Brain pericyte (primary cell): ENCODE measurements at regions not wholly inside any gene's neighbourhood (a gene's known extent, or its start where the extent isn't known, plus 50 kb on each side); places are given as distances from the start of the nearest gene placed in this dataset.

Experiments
- DNase-seq: peaks from one replicate; pipeline ENCODE4 v3.0.0-alpha.2; 2012; ENCODE audit warnings: low read depth, low spot score

DNA sequence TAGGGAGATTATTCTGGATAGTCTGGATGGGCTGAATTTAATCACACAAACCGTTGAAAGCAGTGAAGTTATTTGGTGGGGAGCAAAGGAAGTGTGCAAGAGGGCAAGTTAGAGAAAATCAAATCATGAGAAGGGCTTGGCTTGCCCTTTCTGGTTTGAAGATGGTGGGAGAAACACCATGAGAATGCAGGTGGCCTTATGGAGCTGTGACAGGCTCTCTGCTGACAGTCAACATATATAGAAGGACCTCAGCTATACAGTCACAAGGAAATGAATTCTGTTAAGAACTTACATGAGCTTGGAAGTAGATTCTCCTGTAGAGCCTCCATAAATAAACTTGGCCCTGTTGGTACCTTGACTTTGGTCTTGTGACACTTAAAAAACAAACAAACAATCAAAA, 72.3 kb downstream of the GMNC start:
- no peak for DNase-seq

DNA sequence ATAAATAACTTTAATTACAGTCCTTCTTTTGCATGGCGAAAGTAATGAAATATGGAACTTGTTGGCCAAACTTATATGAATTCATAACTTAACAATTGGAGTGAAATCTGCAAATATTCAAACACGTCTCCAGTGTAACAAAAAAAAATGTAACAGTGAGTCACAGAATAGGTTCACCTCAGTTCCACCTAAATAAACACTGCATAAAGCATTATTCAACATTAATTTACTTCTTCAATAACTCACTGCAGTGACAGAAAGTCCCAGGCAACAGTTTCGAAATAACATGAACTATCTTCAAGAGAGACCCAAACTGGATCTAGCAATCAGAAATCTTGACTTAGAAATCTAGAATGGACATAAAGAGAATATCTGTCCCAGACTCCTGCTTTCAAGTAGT, 75.6 kb downstream of the GMNC start:
- no peak for DNase-seq

- no peak for DNase-seq
Observed at GRCh38 chr3:190785047-190785446, 77.4 kb downstream of the GMNC start.

DNA sequence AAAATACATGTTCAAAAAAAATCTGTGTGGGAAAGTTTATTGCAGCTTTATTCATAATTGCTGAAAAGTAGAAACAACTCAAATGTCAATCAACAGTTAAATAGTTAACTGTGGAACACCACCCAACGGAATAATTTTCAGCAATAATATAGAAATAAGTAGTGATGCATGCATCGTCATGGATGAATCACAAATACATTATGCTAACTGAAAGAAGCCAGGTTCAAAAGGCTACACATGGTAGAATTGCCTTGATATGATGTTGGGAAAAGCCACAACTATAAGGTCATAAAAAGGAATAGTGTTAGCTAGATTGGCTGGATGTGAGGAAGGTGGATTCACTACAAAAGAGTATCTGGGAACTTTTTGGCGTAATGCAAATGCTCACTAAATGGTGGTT, 82.0 kb downstream of the GMNC start:
- no peak for DNase-seq

- DNase-seq: no peak
Observed at GRCh38 chr3:190774633-190775032, 87.9 kb downstream of the GMNC start.

- no peak for DNase-seq
Observed at GRCh38 chr3:190773948-190774347, 88.5 kb downstream of the GMNC start.

DNA sequence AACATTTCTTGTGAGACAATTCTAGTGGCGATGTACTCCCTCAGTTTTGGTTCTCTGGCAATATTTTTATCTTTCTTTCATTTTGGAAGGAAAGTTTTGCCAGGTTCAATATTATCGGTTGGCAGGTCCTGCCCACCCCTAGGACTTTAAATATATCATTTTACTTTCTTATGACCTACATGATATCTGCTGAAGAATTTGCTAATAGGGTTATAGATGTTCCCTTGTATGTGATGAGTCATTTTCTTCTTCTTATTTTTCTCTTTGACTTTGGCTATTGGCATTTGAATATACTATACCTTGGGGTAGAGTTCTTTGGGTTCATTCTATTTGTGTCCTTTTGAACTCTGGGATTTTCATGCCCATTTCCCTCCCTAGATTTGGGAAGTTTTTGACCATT, 89.7 kb downstream of the GMNC start:
- DNase-seq: no peak

GRCh38 chr3:190768891-190769290, 93.6 kb downstream of the GMNC start:
- DNase-seq: no peak

- DNase-seq: no peak
Observed at GRCh38 chr3:190767851-190768250, 94.6 kb downstream of the GMNC start.

- DNase-seq: no peak
Observed at GRCh38 chr3:190764231-190765134, 98.0 kb downstream of the GMNC start.

DNA sequence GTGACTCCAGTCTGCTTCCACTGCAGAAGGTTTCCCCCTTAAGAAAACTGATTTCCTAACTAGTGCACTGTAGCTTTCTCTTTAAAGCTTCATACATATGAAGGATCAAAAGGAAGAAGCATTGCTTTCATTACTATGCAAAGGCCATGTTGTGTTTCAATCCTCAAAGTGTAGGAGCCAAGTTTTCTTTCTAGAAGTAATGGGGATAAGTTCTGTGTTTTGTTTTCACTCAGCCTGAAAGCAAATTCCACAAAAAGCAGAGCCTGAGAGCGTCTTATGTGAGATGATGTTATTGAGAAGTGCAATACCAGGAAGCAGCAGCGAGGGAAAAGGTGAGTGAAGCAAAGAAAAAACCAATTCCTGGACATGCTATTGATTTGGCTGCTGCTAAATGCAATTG, 99.7 kb downstream of the GMNC start:
- DNase-seq: no peak

GRCh38 chr3:190747571-190747970, 114.9 kb downstream of the GMNC start:
- DNase-seq: no peak

- no peak for DNase-seq
Observed at GRCh38 chr3:190746986-190747385, 115.5 kb downstream of the GMNC start.

GRCh38 chr3:190746531-190746930, 116.0 kb downstream of the GMNC start:
- DNase-seq: no peak

GRCh38 chr3:190741788-190742187, 120.7 kb downstream of the GMNC start:
- DNase-seq: no peak

GRCh38 chr3:190739641-190740185, 122.8 kb downstream of the GMNC start:
- no peak for DNase-seq

DNA sequence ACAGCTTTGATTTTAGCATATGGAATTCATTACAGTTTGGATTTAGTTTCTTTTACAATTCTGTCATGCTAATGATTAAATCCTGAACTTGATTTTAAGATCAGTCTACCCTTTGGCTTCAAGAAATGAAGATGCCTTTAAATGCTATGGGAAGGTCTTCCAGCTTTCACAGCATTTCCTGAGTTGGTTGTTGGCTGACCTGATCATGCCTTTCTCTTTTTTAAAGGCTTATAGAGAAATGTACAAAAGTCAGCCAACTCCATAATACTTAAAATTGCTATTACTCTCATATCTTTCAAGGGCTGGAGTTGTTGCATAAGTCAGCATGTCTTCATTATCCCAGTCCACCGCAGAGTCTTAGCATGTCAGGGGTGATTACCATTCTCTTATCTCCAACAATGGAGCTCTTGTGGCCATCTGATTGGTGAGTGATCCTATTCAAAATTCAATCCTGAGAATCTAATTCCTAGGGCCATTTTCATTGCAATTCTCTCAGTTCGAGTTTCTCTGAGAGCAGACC, 123.8 kb downstream of the GMNC start:
- no peak for DNase-seq

GRCh38 chr3:190737446-190737845, 125.0 kb downstream of the GMNC start:
- no peak for DNase-seq

GRCh38 chr3:190734490-190734889, 128.0 kb downstream of the GMNC start:
- DNase-seq: no peak

DNA sequence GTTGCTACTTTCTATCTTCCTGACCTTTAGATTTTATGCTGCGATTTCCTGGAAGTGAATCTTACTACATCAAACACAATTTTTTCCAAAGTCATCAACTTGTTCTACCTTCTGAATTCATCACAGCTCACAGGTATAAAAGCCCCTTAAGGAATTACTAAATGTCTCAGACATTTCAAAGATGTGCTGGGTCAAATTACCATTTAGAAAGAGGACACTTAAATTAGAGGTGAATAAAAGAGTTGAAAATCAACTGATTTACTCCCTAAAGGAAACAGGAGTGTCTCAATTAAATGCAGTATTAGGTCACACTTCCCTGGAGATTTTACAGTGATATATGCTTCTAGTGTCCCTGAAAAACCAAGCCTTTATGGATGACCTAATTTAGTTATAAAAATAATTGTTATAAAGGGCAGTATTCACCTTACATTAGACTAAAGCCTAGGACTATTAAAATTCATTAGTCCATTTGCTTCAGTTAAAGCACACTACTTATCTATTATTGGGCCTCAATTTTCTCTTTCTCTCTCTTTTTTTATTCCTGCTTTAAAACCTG, 128.8 kb downstream of the GMNC start:
- DNase-seq: no peak

- DNase-seq: no peak
Observed at GRCh38 chr3:190731596-190731995, 130.9 kb downstream of the GMNC start.

DNA sequence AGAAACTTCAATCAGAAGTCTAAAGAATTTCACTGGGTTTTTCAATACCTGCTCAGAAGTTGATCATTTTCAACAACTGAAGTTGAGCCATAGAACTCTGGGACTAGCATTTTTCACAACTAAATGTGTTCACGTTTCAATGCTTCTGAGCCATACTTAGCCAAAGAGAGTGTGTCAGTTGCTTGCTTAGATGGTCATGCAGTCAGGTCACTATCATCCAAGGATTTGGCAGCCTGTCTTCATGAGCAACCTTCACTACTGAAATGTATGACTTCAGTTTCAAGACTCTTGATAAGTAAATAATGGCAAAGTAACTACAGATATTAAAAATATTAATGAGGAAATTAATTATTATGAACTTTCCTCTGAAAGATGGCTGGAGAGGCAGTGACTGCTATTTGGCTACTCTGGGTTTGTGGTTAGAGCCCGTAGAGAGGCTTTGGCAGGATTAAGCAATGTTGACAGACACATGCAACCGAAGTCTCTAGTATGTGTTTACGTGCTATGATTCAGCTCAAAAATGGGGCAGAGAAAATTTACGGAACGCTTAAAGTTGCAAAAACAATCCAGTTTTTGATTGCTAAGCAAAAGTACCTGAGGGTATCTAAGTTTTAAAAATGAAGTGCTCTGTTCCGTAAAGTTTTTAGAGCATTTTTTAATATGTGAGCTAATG, 133.8 kb downstream of the GMNC start:
- no peak for DNase-seq
